HG03139 (cell line): ENCODE measurements at regions not wholly inside any gene's neighbourhood (a gene's known extent, or its start where the extent isn't known, plus 50 kb on each side); places are given as distances from the start of the nearest gene placed in this dataset.
"Not testable (repeated sequence)": the region's sequence is repeated elsewhere in the genome, so short reads cannot be mapped to it uniquely, and the experiment has no call there.

Source experiments
- ATAC-seq: cut with Tn5 transposase; IDR thresholded peaks from one replicate; pipeline ENCODE4 v1.9.1; 2021; ENCODE audit not compliant: unreplicated experiment

DNA sequence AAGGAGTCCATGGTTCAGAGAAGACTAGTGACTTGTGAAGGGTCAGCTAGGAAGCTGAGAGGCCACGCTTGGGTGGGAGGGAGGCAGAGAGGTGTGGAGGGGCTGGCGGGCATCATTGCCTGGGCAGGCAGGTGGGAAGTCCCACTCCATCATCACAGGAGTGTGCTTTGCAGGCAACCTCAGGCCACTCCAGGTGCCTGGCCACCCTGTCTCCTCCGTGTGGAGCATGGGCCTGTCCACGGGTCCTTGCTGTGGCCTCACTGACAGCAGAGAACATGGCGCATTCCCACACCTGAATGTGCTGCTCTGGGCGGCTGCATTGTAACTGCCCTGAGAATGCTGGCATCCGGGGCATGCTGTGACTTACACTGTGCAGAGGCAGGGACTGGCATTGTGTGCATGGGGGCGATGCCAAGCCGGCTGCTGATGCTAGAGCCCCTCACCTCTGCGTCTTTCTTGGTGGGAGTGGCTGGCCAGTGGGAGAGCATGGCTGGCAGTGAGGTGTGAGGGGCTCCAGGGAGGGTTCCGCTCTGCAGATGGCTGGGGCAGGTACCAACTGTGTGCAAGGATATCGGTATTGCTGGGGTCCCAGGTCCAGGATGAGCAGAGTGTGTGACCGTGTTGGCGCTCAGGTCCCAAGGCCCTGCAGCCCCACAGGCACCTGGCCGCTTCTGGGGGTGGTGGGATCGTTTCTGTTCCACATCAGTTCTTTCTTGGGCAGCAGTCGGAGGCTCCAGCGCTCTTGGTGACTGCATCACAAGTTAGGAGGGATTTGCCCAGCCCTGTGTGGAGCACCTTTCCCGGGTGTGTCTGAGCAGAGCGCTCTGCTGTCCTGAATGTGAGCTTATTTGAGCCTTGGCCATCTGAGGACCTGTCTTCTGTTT lies 94.8 kb downstream of the NPIPB11 start:
- ATAC-seq: no peak

DNA sequence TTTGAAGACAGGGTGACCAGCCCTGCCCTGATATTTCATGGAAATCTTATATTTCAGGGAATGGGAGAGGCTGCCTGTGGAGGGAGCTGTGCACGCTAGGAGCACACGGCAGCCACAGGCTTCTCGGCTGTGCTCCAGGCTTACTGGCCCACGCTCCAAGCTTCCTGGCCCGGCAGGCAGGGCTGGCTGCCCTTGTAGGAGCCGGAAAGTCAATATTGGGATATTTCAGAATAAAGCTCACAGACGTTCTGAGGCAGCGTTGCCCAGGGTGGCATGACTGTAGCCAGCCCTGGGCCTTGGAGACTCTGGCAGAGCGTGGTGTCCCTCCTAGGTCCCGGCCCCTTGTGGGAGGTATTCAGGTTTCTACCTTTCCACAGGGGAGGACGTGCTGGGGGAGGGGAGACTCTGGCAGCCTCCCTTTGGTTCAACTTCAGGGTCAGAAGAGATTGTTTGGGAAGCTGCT lies 95.6 kb downstream of the NPIPB11 start:
- ATAC-seq: no peak

DNA sequence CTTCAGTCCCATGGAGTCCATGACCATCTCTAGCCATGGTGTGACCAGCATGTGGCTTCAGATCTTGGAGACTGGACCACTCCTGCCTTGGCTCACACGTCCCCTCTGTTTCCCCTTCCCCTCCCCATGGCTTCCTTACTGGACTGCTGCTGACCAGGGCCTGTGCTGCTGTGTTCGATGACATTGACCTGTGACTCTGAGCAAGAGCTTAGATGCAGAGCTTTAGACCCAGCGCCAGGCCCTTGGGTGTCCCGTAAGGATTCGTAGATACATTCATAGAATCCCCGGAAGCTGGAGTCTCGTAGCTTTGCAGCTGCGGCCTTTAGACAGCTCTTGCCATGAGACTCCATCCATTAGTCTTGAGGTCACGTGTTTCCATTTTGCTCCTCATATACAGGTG lies 96.3 kb downstream of the NPIPB11 start:
- ATAC-seq: not testable (repeated sequence)

DNA sequence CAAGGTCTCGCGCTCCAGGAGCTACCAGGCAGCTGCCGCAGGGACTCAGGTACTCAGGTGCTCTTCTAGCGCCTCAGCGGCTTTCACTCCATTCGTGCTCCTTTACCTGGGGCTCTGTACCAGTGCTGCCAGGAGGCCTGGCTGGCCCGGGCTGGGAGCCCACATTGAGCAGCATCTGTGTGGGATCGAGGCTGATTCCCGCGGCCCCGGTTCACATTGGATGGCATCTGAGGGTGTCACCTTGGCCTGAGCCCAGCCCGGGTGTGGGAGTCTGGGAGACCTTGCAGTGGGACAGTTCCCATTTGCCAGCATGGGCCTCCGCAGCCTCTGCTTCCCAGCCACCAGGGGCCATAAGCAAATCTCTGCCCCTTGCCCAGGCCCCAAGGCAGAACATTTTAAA lies 96.9 kb downstream of the NPIPB11 start:
- ATAC-seq: not testable (repeated sequence)

DNA sequence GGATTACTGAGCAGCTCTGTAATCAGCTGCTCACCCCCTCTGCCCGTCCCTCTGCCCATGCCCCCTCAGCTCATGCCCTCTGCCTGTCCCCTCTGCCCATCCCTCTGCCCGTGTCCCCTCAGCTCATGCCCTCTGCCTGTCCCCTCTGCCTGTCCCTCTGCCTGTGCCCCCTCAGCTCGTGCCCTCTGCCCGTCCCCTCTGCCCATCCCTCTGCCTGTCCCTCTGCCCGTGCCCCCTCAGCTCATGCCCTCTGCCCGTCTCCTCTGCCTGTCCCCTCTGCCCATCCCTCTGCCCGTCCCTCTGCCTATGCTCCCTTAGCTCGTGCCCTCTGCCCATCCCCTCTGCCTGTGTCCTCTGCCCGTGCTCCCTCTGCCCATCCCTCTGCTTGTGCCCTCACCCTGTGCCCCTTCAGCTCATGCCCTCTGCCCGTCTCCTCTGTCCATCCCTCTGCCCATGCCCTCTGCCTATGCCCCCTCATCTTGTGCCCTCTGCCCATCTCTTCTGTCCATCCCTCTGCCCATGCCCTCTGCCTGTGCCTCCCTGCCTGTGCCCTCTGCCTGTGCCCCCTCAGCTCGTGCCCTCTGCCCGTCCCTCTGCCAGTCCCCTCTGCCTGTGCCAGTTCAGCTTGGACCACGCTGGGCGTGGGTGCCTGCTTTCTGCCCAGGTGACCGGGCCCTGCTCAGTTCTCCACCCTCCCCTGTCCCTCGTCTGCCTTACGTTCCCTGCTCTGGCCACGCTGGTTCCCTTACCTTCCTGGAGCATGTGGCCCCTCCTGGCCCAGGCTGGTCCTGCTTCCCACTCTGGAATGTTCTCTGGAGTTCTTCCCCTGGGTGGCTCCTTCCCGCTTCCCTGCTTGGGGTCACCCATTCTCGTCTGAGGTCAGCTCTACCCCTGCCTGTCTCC lies 97.6 kb downstream of the NPIPB11 start:
- no peak for ATAC-seq

DNA sequence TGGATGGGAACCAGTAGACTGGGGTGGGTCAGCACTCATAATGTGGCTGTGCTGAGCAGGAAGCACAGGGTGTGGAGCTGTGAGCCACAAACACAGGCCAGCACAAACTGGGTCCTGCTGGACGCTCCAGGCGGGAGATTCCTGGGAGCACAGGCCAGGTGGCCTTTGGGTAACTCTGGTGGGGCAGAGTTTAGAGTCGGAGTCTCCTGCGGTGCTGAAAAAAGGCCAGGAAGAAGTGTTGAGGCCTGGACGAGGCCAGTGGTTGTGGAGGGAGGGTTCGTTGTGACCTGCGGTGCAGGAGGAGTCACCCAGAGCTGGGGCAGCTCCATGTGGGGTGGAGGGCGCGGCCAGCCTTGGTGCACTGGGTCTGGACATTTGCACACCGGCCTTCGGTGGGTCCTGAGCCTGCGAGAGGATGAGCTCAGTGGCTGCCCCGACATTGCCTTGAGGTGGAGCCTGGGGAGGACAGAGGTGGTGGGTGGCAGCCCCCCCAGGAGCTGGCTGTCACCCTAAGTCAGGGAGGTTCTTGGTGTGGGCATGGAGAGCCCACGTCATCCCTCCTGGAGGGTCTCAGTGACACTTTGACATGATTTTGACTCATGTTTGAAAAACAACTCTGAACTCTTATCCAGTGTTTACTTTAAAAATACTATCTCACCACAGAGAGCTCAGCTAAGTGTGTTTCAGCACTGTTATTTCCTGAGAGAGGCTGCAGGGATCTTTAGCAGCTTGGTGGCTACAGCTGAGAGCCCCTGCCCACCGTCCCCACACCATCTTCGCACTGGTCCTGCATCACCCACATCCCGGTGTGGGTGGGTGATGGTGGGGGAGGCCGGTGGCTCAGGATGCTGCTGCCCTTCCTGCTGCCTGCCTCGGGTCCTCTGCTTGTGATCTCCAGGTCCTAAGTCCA lies 98.7 kb downstream of the NPIPB11 start:
- no peak for ATAC-seq

DNA sequence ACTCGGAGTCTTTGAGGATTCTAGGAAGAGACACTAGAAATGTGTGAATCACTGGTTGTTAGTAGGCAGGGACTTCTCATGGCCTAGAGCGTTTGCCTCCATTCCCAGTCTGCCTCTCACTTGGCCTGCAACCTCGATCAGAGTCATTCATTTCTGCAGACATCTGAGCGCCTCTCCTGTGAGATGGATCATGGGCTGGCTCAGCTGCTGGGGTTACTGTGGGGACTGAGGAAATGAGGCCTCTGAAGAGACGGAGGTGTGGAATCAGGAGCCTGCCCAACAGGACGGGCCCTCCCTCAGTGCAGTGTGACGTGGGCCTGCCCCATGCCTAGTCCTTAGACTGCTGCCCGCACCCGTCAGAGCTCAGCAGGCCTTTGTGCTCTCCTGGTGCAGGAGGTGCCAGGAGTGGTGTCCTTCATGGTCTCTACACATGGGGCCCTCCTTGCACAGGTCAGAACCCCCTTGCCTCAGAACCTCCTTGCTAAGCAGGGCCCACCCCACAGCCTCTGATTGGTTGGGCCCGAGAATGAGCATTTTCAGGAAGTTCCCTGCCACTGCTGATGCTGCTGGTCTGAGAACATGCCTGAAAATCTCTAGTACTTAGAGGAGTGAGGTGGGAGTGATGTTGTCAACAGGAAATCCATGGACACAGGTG lies 99.4 kb downstream of the NPIPB11 start:
- ATAC-seq: no peak

DNA sequence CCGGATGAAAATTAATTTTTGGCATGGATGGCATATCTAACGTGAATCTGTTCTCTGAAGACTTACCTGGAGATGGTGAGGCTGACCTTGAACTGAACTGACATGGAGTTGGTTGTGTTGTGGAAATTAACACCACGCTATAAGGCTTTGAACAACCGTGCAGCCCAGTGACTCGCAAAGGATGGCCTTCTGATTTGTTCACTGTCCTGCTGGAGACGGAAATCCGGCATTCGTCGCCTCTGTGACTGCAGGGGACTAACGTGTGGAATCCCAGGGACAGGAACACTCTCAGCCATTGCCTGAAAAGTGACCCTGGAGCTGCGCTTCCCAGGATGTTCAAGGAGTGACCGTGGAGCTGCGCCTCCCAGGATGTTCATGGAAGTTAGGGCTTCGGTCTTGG lies 100.3 kb downstream of the NPIPB11 start:
- no peak for ATAC-seq

DNA sequence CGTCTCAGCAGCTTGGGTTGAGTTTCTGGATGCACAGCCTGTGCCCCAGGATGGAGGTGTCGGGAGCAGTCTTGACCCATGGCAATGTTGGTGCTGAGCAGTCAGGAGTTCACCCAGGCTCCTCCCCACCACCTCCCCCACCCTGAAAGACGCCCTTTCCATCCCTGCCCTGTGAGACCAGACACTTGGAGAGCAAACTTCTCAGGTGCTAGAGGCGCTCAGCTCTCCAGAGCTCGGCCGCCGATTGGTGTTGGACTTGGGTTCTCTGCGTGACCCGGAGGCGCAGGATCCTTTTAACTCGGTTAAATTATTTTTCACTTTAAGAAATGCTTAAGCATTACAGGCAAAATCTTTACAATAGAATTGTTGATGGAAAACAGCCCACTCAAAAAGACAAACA lies 101.5 kb downstream of the NPIPB11 start:
- ATAC-seq: not testable (repeated sequence)

DNA sequence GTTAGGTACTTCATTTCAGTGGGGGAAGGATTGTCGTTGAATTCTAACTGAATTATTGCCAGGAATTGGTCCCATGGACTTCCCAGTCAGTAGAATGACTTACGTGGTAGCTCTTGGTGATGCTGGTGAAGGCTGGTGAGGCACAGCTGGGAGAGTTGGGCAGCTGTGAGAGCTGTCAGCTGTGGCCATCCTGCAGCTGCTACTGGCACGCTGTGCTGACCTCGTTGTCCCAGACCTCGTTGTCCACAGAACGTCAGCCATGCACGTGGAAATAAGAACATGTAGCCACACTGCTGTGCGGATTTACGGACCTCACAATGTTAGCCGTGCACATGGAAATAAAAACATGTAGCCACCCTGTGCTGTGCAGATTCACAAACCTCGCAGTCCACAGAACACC lies 102.3 kb downstream of the NPIPB11 start:
- no peak for ATAC-seq

DNA sequence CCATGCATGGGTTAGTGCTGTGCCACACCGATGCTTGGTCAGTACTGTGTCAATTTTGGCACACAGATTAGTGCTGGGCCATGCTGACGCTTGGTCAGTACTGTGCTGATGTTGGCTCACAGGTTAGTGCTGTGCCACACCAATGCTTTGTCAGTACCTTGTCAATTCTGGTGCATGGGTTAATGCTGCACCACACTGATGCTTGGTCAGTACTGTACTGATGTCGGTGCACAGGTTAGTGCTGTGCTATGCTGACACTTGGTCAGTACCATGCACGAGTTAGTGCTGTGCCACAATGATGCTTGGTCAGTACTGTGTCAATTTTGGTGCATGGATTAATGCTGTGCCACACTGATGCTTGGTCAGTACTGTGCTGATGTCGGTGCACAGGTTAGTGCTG lies 103.0 kb downstream of the NPIPB11 start:
- no peak for ATAC-seq

DNA sequence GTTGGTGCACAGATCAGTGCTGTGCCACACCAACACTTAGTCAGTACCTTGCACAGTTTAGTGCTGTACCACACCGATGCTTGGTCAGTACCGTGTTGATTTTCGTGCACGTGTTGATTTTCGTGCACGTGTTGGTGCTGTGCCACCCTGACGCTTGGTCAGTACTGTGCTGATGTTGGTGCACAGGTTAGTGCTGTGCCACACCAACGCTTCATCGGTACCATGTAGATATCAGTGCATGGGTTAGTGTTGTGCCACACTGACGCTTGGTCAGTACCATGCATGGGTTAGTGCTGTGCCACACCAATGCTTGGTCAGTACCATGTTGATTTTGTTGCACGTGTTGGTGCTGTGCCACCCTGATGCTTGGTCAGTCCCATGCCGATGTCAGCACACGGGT lies 103.5 kb downstream of the NPIPB11 start:
- ATAC-seq: no peak

DNA sequence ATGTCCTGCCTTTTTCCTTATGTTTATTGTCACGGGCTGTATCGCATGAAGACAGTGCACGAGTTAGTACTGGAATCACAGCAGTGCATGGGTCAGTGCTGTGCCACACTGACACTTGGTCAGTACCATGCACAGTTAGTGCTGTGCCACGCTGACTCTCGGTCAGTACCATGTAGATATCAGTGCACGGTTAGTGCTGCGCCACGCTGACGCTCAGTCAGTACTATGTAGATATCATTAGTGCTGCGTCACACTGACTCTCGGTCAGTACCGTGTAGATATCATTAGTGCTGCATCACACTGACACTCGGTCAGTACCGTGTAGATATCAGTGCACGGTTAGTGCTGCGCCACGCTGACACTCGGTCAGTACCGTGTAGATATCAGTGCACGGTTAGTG lies 104.1 kb downstream of the NPIPB11 start:
- ATAC-seq: not testable (repeated sequence)

DNA sequence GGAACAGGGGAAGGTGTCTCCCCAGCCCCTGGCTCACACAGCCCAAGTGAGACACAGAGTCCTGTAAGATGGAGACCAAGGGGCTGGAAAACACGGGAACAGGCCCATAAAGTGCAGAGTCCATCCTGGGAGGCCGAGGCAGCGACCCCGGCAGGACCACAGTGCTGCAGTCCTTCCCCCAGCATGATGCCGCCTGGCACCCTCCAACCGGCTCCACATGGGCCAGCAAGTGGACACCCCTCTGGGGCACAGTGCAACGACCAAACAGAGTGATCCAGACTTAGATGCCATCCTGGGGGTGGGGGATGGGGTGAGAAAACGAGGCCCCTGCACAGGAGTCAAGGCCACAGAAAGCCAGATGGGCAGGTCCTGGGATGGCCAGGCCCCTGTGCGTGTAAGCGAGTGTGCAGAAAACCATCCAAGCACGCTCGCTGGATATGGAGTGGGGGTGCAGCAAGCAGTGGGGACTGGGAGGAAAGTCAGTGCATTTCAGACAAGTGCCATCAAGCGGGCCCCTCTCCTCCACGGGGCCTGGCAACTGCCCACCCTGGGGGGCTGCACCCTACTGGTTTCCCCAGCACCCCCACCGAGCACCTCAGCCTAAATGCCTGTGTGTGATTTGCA lies 104.7 kb downstream of the NPIPB11 start:
- ATAC-seq: not testable (repeated sequence)

DNA sequence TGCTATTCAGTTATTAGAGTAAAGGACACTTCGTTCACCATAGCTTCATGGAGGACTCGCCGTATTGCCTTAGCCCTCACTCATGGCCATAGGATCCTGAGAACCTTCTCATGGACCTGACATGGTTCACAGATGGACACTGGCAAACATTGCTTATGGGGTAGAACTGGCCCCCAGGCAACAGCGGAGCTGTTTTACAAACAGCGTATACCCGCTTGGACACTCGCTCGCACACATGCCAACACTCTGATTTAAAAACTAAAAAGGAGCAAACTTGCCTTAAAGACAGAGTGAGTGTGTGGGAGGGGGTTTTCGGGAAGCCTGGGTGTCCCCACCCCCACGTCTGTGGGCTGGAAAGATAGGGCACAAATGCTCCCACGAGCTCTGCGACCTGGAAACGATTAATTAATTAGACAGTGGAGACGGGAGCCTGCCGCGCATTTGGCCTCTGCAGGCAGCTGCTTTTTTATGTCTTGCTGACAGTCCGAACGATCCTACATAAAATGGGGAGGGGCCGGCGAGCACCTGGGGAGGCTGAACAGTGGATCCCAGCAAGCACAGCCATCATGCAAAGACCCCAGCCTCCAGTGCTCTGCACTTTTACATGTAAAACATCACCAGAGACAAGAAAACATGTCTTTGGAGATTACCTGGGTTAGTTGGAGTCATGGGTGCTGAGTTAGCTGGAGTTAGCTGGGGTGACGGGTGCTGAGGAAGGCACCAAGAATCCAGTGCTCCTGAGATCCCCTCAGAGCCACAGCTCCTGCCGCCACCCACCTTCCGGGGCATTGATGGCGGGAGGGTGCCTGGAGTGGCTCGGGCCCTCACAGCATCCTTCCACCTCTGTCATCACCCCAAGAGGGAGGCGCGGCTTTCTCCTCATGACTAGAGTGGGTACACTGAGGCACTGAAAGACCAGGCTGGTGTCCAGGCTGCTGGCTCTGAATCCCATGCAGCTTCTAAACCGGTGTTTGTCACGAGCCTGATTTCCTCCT lies 105.7 kb downstream of the NPIPB11 start:
- ATAC-seq: not testable (repeated sequence)

DNA sequence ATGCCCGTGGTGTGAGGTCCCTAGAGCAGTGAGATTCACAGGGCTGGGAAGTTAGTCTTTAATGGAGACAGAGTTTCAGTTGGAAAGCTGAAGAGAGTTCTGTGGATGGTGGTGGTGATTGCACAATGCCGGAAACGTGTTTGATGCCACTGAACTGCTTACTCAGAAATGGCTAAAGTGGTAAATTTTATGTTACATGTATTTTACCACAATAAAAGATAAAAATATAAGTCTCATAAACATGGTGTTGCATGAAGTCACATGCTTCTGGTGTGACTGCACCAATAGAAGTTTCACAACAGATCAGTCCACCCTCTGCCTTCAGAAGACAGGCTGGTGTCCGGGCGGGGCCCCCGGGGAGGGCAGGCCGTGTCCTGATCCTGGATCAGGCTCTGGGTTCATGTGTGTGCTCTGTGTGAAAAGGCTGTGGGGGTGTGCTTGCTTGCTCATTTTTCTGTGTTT lies 106.5 kb downstream of the NPIPB11 start:
- ATAC-seq: not testable (repeated sequence)

DNA sequence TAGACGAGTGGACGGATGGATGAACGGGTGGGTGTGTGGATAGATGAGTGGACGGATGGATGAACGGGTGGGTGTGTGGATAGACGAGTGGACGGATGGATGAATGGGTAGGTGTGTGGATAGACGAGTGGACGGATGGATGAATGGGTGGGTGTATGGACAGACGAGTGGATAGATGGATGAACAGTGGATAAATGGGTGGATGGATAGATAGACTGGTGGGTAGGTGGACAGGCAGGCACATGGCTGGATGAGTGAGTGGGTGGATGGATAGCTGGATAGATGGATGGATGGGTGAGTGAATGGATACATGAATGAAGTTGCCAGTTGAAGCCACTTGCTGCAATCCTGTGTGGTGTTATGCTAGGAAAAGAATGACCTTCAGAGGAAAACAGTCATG lies 107.5 kb downstream of the NPIPB11 start:
- not testable (repeated sequence) for ATAC-seq

DNA sequence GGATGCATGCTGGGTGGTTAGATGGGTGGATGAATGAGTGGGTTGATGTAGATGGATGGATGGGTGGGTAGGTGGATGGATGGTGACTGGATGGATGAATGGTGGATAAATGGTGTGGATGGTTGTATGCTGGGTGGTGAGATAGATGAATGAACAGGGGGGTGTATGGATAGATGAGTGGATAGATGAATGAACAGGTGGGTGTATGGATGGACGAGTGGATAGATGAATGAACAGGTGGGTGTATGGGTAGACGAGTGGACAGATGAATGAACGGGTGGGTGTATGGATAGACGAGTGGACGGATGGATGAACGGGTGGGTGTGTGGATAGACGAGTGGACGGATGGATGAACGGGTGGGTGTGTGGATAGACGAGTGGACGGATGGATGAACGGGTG lies 108.2 kb downstream of the NPIPB11 start:
- not testable (repeated sequence) for ATAC-seq
